ENCODE measurements at regions not wholly inside any gene's neighbourhood (a gene's known extent, or its start where the extent isn't known, plus 50 kb on each side); places are given as distances from the start of the nearest gene placed in this dataset.
"Not testable (repeated sequence)": the region's sequence is repeated elsewhere in the genome, so short reads cannot be mapped to it uniquely, and the experiment has no call there.

DNA sequence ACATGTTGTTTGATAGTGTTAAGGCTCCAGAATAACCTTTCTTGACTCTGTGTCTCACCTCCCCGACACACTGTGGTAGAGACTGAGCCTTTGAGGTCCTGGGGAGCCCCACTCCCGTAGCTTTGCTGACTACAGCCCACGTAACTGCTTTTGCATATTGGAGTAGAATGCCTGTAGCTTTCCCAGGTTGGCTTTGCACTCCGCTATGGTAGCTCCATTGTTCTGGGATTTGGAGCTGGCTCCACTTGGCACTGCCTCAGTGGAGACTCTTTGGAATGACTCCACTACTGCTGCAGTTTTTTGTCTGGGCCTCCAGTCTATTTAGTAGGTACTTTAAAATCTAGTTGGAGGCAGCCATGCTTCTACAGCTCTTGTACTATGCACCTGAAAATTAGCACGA lies 56.2 kb upstream of the ANXA1 start:
- DNase-seq, result no peak

DNA sequence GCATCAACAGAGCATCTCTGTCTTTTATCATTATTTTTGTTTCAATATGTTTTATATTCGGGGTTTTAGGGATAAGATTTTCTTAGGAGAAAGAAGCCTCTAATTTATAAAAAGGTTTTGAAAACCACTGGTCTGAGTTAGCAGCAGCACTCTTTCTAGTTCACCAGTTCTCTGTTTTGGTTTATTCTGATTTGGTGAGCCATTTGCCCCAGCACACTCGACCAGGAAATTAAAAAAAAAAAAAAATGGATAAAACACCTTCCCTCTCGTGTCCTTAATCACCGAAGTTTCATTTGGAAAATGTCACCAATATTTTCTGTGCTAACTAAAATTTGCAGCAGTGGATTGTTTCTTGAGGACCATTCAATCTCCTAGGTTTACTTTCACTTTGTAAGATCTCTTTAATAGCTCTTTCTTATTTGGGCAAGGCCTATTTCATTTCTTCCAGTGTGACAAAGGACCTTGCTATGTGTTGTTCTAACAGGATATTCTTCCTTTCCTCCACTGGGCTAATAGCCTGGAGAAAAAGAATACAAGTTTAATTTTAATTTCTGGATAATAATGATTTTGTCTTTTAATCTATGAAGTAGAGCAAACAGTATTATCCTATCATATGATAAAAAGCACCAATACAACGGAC lies 57.8 kb upstream of the ANXA1 start:
- no peak for DNase-seq

DNA sequence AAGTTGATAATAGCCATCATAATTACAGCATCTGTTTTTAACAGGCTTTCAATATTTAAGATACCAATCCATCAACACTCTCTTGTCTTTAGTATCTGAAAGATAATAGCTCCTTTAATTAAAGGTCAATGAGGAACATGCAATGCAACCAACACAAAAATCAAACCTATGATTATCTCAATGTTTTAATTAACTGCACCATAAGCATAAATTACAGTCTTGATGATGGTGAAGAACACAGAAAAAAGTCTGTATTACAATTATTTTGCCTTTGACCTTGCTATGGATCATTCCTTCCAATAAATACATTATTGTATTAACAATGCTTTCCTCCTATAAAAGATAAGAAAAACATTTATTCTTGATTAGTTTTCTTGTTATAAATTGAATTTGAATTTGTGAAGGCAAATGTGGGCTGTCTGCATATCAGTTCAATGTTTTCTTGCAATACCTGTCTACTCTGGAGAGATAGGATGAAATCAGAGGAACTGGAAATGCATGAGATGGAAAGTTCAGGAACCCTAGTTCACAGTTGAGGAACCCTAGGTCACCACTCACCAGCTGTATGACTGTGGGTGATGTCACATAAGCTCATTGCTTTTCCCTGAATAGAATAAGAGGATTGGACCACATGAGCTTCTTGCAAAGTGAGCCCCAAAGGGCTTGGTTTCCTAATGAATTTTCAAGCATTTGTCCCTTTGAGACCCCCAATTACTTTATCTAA lies 58.5 kb upstream of the ANXA1 start:
- no peak for DNase-seq

DNA sequence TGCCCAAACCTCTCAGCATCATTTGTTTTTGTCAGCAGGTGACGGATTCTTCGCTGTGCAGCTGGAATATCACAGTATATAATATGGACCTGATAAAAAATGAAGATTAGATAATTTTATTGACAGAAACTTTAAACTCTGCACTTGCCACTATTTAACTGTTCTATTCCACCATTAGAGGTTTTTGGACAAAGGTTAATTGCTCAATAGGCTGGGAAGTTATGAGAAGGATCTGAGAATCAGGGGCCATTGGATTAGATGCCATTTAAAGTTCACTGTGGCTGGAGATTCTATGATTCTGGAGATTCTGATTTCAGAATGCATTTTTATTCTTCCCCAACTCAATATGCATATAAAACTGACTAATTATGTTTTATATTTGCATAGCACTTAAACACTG lies 59.8 kb upstream of the ANXA1 start:
- no peak for DNase-seq

DNA sequence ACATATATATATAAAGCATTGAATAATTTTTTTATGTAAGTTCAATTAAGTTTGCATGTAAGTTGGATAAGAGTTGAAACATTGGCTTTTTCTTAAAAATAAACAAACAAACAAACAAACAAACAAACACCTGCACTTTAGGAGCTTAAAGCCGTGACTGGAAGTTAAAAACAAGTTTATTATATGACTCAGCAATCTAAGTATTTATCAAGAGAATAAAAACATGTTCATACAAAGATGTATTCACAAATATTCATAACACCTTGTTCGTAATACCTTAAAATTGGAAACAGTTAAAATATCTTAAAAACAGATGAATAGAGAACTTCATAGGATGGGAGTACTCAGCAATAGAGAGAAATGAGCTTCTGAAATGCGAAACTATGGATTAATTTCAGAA lies 61.5 kb upstream of the ANXA1 start:
- no peak for DNase-seq

DNA sequence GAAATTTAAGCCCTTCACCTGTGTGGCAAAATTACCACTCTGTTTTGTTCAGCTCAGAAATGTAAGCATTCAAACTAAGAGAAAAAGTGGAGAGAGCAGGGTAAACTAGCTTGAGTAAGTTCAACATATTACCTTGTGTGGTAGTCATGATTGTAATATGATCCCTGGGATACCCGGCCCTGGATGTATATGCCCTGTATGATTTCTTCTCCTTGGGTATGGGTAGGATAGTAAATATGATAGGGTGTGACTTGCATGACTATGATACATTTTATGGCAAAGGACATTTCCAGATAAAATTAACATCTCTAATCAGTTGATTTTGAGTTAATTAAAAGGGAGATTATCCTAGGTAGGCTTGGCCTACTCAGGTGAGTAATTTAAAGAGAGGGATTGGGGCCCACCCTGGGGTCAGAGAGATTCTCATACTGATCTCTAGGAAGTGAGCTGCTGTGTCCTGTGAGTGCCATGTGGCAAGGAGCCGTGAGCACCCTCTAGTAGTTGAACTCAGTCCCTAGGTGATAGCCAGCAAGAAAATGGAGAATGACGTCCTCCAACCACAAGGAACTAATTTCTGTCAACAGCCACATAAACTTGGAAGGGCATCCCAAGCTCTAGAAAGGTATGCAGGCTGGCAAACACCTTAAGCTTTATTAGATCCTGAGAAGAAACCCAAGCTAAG lies 62.2 kb upstream of the ANXA1 start:
- DNase-seq, result no peak

DNA sequence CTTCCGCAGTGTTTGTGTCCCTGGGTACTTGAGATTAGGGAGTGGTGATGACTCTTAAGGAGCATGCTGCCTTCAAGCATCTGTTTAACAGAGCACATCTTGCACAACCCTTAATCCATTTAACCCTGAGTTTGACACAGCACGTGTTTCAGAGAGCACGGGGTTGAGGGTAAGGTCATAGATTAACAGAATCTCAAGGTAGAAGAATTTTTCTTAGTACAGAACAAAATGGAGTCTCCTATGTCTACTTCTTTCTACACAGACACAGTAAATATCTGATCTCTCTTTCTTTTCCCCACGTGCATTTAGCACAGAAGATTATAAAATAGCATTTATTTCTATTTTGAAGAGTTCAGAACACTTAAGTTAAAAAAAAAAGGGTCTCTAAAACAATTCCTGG lies 63.8 kb upstream of the ANXA1 start:
- not testable (repeated sequence) for DNase-seq

DNA sequence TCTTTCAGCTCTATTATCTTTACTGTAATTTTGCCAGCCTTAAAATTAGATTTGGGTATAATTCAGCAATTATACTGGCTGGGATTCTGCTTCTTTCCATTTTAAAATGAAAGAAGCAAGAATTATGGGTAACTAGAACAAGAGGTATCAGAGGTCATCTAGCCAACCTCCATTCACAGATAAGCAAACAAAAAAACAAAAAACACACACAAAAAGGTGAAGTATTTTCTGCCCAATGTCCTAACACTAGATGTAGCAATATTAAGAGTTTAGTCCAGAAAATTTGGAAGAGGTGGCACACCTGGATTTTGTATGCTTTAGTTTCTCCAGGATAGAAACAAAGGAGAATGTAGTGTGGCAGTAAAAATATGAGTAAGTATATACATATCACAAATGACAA lies 68.1 kb upstream of the ANXA1 start:
- no peak for DNase-seq

DNA sequence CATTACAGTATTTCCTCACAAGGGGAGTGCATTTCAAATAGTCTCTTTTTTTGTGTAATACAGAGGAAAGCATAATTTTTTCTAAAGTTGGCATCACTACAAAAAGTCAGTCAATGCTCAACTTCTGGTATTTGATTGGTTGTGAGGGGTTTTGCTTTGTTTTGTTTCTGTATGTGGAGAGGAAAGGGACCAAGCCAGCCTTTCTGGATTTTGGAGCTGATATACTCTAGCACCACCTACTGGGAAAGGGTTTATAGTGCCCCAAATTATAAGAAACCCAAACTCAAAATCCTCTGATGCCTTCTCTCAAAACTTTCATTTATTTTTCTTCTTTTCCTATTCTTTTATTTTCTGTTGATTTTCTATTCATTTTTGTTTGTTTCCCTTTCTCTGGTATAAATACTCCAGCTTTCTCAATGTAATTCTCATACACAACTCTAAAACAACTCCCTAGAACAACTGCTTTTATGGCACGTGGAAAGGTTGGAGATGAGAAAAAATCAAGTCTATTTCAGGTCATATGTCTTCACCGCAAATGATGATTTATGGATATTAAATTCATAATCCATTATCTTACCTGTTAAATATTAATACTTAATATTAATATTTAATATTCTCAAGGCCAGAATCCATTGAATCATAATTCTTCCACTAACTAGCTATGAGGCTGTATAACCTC lies 69.5 kb upstream of the ANXA1 start:
- peak; percentile 50 for DNase-seq

DNA sequence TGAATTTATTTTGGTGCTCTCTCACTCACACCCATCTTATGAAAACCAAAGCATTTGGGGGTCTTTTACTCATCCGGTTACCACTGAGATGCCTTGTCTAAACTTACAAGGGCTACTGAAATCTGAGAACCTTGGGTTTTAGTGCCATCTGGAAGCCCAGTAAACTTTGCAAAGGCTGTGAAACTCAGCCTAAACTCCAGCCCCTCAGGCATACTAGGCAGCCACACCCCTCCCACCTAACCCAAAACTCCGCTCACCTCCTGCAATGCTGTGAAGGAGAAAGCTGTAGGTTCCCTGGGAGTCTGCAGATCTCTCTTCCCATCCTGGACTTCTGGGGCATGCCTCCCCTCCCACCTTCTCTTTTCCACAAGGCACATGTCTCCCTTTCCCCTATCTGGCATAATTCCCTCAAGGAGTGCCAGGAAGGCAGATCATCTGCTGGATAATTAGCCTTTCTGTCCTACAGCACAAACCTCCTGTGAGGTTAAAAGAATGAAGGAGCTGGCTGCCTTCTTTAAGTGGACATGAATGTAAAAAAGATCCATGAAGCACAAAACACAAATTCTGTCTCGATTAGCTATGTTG lies 71.5 kb upstream of the ANXA1 start:
- no peak for DNase-seq

DNA sequence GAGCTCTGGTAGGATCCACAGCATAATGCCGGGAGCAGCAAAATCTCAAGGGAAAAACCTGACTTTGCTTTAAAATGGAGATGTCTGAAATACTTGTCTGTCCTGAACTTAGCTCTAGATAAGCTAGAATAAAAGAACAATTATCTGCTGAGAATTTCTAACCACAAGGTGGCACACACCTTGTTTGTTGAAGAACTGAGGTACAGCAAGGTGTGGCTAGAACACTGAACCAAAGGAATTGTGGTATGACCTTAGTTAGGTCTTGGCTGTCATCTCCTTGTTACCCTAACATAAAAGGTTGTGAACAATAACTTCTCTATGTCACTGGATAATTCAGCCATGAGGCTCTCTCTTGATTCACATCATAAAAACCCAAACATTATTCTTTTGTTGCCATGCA lies 72.3 kb upstream of the ANXA1 start:
- no peak for DNase-seq

DNA sequence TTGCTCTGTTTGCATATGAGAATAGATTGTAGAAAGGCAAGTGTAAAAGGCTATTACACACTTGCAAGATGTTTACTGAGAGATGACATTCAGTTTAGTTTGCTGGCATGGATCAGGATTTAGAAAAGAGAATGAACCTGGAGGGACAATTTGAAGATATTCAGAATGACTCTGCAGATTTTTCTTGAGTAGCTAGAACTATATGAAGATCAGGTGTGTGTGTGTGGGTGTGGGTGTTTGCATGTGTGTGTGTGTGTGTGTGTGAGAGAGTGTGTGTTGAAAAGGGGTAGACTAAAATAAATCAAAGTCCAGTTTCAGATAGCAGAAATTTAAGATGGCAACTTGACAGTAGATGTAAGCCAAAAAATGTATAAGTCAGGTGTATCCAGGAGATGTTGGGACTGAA lies 74.0 kb upstream of the ANXA1 start:
- no peak for DNase-seq

DNA sequence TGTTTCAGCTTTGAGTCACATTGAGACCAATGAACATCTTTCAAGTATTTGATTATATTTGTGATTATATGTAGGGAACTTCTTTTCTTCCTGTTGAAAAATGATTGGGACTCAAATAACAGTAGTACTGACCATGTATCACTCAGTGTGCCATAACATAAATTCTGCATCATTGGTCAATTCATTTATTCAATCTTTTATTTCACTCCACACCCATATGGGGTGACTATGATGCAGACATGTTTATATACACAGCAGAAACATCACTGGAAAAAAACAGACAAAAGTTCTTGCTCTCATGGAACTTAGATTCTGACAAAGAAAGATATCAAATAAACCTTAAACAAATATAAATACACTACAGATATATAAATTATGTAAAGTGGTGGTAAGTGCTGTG lies 74.7 kb upstream of the ANXA1 start:
- DNase-seq, result no peak

DNA sequence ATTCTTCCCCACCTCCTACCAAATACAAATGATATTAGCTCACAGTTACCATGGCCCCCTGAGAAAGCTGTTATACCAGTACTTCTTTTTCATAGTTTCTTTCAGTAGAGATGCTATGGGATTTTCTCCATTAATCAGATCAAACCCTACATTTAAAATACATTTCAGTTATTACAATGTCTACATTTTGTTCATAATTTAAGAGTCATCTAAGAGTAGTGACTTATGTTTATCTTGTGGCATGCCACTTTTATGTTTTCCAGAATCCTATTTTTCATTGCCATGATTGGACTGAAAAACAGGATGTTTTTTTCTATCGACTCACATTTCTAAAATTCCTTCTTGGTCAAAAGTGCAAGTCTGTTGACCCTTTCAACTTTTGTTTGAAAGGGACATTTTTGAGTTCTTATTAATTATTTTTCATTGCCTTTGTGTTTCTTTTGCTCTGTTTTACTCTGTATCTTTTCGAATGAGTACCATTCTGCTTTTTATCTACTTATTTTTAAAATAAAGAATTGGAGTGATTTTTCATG lies 77.4 kb upstream of the ANXA1 start:
- no peak for DNase-seq

DNA sequence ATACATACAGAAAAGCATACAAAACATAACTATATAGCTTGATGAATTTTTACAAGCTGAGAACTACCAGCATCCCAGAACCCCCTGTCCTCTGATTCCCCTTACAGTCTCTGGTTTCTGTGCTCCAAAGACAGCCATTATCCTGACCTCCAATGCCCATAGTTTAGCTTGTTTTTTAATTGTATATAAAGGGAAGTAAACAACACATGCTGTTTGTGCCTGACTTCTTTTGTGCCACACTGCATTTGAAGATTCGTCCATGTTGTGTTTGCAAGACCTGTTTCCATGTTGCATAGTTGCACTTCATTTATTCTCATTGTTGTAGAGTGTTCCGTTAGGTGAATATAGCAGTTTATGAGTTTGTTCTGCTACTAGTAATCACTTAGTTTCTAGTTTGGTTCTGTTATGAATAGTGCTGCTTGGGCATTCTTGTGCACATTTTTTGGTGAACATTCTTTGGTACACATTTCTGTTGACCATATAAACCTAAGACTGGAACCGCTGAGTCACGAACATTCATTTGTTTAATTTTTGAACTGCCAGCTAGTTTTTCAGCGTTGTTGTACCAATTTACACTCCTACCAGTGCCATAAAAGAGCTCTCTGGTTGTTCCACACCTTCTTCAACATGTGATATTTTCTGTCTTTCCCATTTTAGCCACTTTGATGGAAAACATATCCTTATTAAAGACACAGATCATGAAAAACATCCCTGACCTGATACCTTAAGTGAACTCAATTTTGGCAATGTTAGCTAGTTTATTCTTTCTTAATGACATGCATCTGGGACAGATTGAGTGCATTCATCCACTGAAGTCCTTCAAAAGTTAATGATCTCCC lies 78.1 kb upstream of the ANXA1 start:
- no peak for DNase-seq

DNA sequence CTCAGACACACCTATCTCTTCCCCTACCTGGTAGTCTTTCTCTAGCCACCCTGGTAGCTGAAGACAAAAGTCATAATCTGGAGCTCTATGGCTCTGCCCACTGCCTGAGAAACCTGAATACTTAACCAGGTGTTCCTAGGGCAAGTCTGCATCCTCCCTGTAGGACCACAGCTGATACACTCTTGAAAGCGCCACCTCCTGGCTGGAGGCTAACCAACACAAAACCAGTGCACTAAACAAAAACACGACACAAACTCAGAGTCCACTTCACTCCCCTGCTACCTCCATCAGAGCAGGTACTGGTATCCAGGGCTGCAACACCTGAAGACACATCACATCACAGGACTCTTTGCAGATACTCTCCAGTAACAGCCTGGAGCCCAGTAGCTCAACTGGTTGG lies 84.6 kb upstream of the ANXA1 start:
- DNase-seq, result no peak

DNA sequence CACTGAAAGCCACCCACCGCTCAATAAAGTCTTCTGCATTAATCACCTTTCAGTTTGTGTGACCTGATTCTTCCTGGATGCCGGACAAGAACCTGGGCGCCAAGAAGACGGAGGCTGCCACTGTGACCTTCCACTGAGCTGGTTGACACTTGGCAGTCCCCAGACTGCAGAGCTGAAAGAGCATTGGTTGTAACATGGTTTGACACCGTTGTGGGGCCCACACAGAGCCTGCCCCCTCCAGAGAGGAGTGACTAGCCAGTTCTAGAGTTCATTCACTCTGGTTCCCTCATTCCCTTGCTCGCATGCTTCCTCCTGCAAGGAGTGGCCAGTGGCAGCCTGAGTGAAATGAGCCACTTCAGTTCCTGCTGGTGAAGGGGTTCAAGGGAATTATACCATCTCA lies 86.2 kb upstream of the ANXA1 start:
- DNase-seq, result no peak

DNA sequence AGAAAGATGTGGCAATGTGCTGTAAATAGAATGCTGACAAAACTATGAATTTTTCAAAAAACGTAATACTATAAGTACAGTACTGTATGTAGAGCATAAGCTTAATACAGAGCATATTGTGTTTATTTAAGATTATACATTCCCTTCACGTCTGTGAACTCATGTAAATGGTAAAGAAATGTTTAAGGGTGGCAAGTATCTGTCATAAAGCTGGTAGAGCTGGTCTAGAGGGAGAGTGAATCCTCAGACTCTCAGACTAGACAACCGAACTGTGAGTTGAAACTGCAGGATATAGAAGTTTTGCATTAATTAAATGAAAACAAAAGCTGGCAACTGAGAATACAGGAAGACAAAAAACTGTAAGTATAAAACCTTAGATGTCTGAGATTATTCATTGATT lies 87.3 kb upstream of the ANXA1 start:
- no peak for DNase-seq

DNA sequence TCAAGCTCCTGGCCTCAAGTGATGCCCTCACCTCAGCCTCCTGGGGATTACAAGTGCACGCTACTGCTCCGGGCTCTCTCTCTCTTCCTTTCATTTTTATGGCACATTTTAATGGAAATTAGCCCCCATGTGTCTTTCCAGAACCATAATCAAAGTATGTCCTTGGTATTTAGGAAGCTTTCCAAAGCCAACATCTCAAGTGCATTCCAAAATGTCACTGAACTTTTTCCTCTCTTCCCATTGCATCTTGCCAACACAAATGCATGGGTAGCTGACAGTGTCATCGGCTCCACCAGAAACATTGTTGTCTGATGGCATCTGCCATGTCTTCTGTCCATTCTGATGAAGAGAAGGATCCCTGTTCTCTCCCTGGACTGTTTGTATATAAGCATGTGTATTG lies 90.5 kb upstream of the ANXA1 start:
- no peak for DNase-seq

DNA sequence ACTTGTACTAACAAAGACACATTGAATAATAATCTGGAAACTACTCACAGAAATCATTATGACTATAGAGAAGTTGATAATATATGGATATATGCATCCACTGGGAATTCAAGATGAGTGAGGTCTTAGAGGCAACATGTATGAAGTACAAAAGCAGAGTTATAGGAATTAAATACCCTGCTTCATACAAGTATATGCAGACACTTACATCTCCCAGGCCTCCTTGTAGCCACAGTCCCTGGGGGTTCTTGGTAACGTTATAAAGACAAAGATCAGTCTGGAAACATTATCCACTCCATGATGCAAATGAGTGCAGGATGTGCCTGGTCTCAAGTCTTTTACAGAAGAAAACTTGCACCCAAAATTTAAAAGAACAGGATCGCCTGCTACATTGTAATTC lies 92.4 kb upstream of the ANXA1 start:
- no peak for DNase-seq

DNA sequence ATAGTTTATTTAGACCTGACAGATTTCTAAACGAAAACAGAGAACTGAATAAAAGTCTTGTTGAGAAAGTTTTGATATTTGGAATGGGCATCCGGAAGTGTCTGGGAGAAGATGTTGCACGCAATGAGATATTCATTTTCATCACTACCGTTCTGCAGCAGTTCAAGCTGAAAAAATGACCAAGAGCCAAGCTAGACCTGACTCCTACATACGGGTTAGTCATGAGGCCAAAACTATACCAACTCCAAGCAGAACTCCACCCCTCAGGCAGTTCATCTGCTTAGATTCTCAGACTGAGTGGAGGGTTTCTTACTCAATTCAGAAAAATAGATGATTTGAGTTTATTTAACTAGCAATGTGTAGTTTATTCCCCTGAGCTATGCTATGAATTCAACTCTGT lies 95.4 kb upstream of the ANXA1 start:
- DNase-seq, result no peak
